ENCODE measurements at regions not wholly inside any gene's neighbourhood (a gene's known extent, or its start where the extent isn't known, plus 50 kb on each side); places are given as distances from the start of the nearest gene placed in this dataset.
A peak's percentile ranks its signal among the peaks of the same experiment; 100 is the strongest.

GRCh38 chrX:38973322-38973721 is 172.1 kb downstream of the MID1IP1 start:
- intact Hi-C loops (cut with micrococcal nuclease) = no loop called here
- no peak for DNase-seq (ENCODE audit: extremely low read depth in 1 of 4, low spot score in 3 of 4)
- no peak for ATAC-seq
- H3K9ac ChIP-seq (ENCODE audit: insufficient read depth in 1 of 2, low read depth in 2 of 2, low read length in 2 of 2) = no peak overlapping the region
- in situ Hi-C loops (cut with MboI) = no loop called here
- no peak overlapping the region for H3K4me3 ChIP-seq
- FAIRE-seq = no peak
- peak; percentile 27; the same call in 1 of the 2 replicates for TF ChIP-seq ZNF175 (CRISPR knock-in tag; IDR thresholded peaks at IDR 0.05; ENCODE audit: low read depth)
- TF ChIP-seq CEBPG (CRISPR knock-in tag; IDR thresholded peaks at IDR 0.05) = no peak
- peak in 1 of 2 experiments; percentile 66; a peak in 2 of 4 replicates for TF ChIP-seq CEBPG (tag; conservative IDR thresholded peaks at IDR 0.05 in 1 of 2, IDR thresholded peaks at IDR 0.05 in 1 of 2)
- no peak for TF ChIP-seq NR2C2 (CRISPR knock-in tag; IDR thresholded peaks at IDR 0.05)
- TF ChIP-seq NR2C2 (tag; IDR thresholded peaks at IDR 0.05) = peak; percentile 45; the same call in 1 of the 2 replicates
- TF ChIP-seq FOXP1 (CRISPR knock-in tag; IDR thresholded peaks at IDR 0.05) = no peak
- no peaks in the 10 kb centered on the region for H3K4me1 ChIP-seq (replicated peaks in 1 of 2; ENCODE audit: control insufficient read depth in 2 of 2, insufficient read depth in 2 of 2, low read length in 2 of 2)
- H4K20me1 ChIP-seq (replicated peaks; ENCODE audit: control insufficient read depth, insufficient read depth, low read length) = no peaks in the 10 kb centered on the region
- no peaks in the 10 kb centered on the region for H3K9me1 ChIP-seq (ENCODE audit: control insufficient read depth, insufficient read depth, low read length)
- no peak overlapping the region for H3K27ac ChIP-seq (ENCODE audit: extremely low read depth, low read depth, low read length)
- BruUV-seq (replicated peaks) = no TSS peak
- CTCF ChIA-PET (ENCODE audit: low intra/inter-chr PET ratio) = no interaction called here
- WGBS (ENCODE audit: insufficient coverage, low coverage, missing lambda C conversion rate) = 4% methylated on average over 3 of the region's 3 CpGs
- POLR2A ChIA-PET = no interaction called here
- no peaks in the 10 kb centered on the region for H3K79me2 ChIP-seq (ENCODE audit: control insufficient read depth, insufficient read depth, low read length)
- no peak overlapping the region for H2AFZ ChIP-seq (ENCODE audit: low read depth, low read length)
- no peaks in the 10 kb centered on the region for H3K36me3 ChIP-seq (ENCODE audit: control insufficient read depth, insufficient read depth, low read length)
- H3K9me3 ChIP-seq (replicated peaks; ENCODE audit: control insufficient read depth, insufficient read depth, low read depth, low read length) = no peaks in the 10 kb centered on the region
- no peak overlapping the region for H3K4me2 ChIP-seq (ENCODE audit: insufficient read depth, low read length)
- H3K27me3 ChIP-seq (ENCODE audit: control insufficient read depth in 2 of 2, insufficient read depth in 2 of 2, low read length in 2 of 2) = no peaks in the 10 kb centered on the region

GRCh38 chrX:38974542-38974941 is 173.3 kb downstream of the MID1IP1 start:
- no peaks in the 10 kb centered on the region for H3K4me1 ChIP-seq (replicated peaks in 1 of 2; ENCODE audit: control insufficient read depth in 2 of 2, insufficient read depth in 2 of 2, low read length in 2 of 2)
- H3K9ac ChIP-seq (ENCODE audit: insufficient read depth in 1 of 2, low read depth in 2 of 2, low read length in 2 of 2) = no peak overlapping the region
- H3K27ac ChIP-seq (ENCODE audit: extremely low read depth, low read depth, low read length) = no peak overlapping the region
- no peaks in the 10 kb centered on the region for H3K9me1 ChIP-seq (ENCODE audit: control insufficient read depth, insufficient read depth, low read length)
- ChIA-PET CTCF (ENCODE audit: low intra/inter-chr PET ratio) (no interaction called here), POLR2A (no interaction called here)
- no peak overlapping the region for H2AFZ ChIP-seq (ENCODE audit: low read depth, low read length)
- WGBS (ENCODE audit: insufficient coverage, low coverage, missing lambda C conversion rate) = 7% methylated on average over 3 of the region's 3 CpGs
- DNase-seq (ENCODE audit: extremely low read depth in 1 of 4, low spot score in 3 of 4) (no peak), ATAC-seq (no peak), FAIRE-seq (no peak)
- in situ Hi-C loops (cut with MboI) (no loop called here), intact Hi-C loops (cut with micrococcal nuclease) (no loop called here)
- no peaks in the 10 kb centered on the region for H3K36me3 ChIP-seq (ENCODE audit: control insufficient read depth, insufficient read depth, low read length)
- BruUV-seq (replicated peaks) = no TSS peak
- H3K79me2 ChIP-seq (ENCODE audit: control insufficient read depth, insufficient read depth, low read length) = no peaks in the 10 kb centered on the region
- H4K20me1 ChIP-seq (replicated peaks; ENCODE audit: control insufficient read depth, insufficient read depth, low read length) = no peaks in the 10 kb centered on the region
- TF ChIP-seq CBX3 (IDR thresholded peaks at IDR 0.05; ENCODE audit: borderline replicate concordance in 1 of 2, low read length in 2 of 2) (no peak), CREB5 (CRISPR knock-in tag; IDR thresholded peaks at IDR 0.05) (no peak), CHD1 (IDR thresholded peaks at IDR 0.05; ENCODE audit: low read length) (no peak), ELF4 (CRISPR knock-in tag; IDR thresholded peaks at IDR 0.05) (no peak), ZBTB34 (CRISPR knock-in tag; IDR thresholded peaks at IDR 0.05) (no peak), SMARCB1 (IDR thresholded peaks at IDR 0.05; ENCODE audit: insufficient read length, low read depth) (no peak)
- no peak overlapping the region for H3K4me3 ChIP-seq
- no peaks in the 10 kb centered on the region for H3K27me3 ChIP-seq (ENCODE audit: control insufficient read depth in 2 of 2, insufficient read depth in 2 of 2, low read length in 2 of 2)
- H3K9me3 ChIP-seq (replicated peaks; ENCODE audit: control insufficient read depth, insufficient read depth, low read depth, low read length) = no peaks in the 10 kb centered on the region
- no peak overlapping the region for H3K4me2 ChIP-seq (ENCODE audit: insufficient read depth, low read length)
